OCI-LY7 (cell line): ENCODE measurements at regions not wholly inside any gene's neighbourhood (a gene's known extent, or its start where the extent isn't known, plus 50 kb on each side); places are given as distances from the start of the nearest gene placed in this dataset.

Source experiments
- BruUV-seq: library from RNA; stranded (reverse); fragments of 400-500 nt; replicated peaks from 2 replicates; lab custom pipeline; 2021; lab: Mats Ljungman, UMichigan
- CTCF ChIA-PET: fragments of 300-600 bp; sonication (Branson Sonifier 250); formaldehyde crosslinking; loops from one replicate; lab custom pipeline; 2022; ENCODE audit warnings: antibody characterized with exemption; ENCODE audit not compliant: unreplicated experiment; lab: Charles Lee
- POLR2A ChIA-PET: fragments of 300-600 bp; sonication (Branson Sonifier 250); formaldehyde crosslinking; loops from one replicate; lab custom pipeline; 2022; ENCODE audit warnings: antibody characterized with exemption; lab: Charles Lee
- DNase-seq: peaks from one replicate; pipeline ENCODE4 v3.0.0-alpha.2; 2015; ENCODE audit warnings: low spot score
- H2AFZ ChIP-seq: fragments of 200-600 bp; sonication (generic), shearing (Covaris generic); 2 replicates; pipeline ENCODE4 v1.6.1; 2014; ENCODE audit warnings: mild to moderate bottlenecking, antibody characterized with exemption, low read length, moderate library complexity
- H3K27ac ChIP-seq: fragments of 200-600 bp; sonication (generic); 2 replicates; pipeline ENCODE4 v1.5.1; 2014; ENCODE audit warnings: mixed run types, low read depth, mild to moderate bottlenecking, moderate library complexity, low read length, inconsistent platforms; ENCODE audit not compliant: poor library complexity, severe bottlenecking
- H3K36me3 ChIP-seq: fragments of 200-600 bp; sonication (generic); 2 replicates; pipeline ENCODE4 v1.6.1; 2014; ENCODE audit warnings: mild to moderate bottlenecking, antibody characterized with exemption, low read length, moderate library complexity, mixed read lengths; ENCODE audit not compliant: insufficient read depth
- H3K4me1 ChIP-seq: fragments of 200-600 bp; sonication (generic); 2 replicates; pipeline ENCODE4 v1.5.1; 2014; ENCODE audit warnings: mild to moderate bottlenecking, low read length; ENCODE audit not compliant: insufficient read depth, poor library complexity, severe bottlenecking
- H3K4me2 ChIP-seq: fragments of 200-600 bp; sonication (generic); 2 replicates; pipeline ENCODE4 v1.6.1; 2014; ENCODE audit warnings: mild to moderate bottlenecking, low read length
- H3K4me3 ChIP-seq: fragments of 200-600 bp; sonication (generic); 2 replicates; pipeline ENCODE4 v1.5.1; 2014; ENCODE audit warnings: mild to moderate bottlenecking, low read depth, low read length; ENCODE audit not compliant: poor library complexity, severe bottlenecking
- H3K79me2 ChIP-seq: fragments of 200-600 bp; sonication (generic); 2 replicates; pipeline ENCODE4 v1.6.1; 2016; ENCODE audit warnings: low read depth, mild to moderate bottlenecking, low read length, moderate library complexity, mixed read lengths; ENCODE audit not compliant: insufficient read depth
- H3K9me2 ChIP-seq: fragments of 200-600 bp; sonication (generic); 2 replicates; pipeline ENCODE4 v1.6.1; 2016; ENCODE audit warnings: mild to moderate bottlenecking, low read length, mixed read lengths; ENCODE audit not compliant: insufficient read depth
- H3K9me3 ChIP-seq: fragments of 200-600 bp; sonication (generic); 2 replicates; pipeline ENCODE4 v1.6.1; 2014; ENCODE audit warnings: mild to moderate bottlenecking, mixed run types, low read length, mixed read lengths
- H4K20me1 ChIP-seq: fragments of 200-600 bp; sonication (generic); 2 replicates; pipeline ENCODE4 v1.6.1; 2014; ENCODE audit warnings: mild to moderate bottlenecking, antibody characterized with exemption, low read length, moderate library complexity, mixed read lengths; ENCODE audit not compliant: insufficient read depth
- CTCF ChIP-seq: fragments of 200-600 bp; sonication (generic); conservative IDR thresholded peaks from 2 replicates; pipeline ENCODE4 v1.5.1; 2014; ENCODE audit warnings: mild to moderate bottlenecking, antibody characterized with exemption, low read length, moderate library complexity, mixed read lengths
- EZH2phosphoT487 ChIP-seq: fragments of 200-600 bp; sonication (generic); IDR thresholded peaks from 2 replicates; pipeline ENCODE4 v1.6.1; 2018; ENCODE audit warnings: low read depth, borderline replicate concordance, mild to moderate bottlenecking, mixed run types, antibody characterized with exemption, low read length, moderate library complexity, mixed read lengths
- intact Hi-C: fragments of 100-400 bp; cut with micrococcal nuclease; formaldehyde crosslinking; loops from one replicate; pipeline ENCODE4 v1.10.0; 2022; ENCODE audit not compliant: unreplicated experiment

- no peak for DNase-seq
- H3K4me2 ChIP-seq = no peak overlapping the region
- H3K36me3 ChIP-seq = no peaks in the 10 kb centered on the region
- no peak overlapping the region for H3K27ac ChIP-seq
- intact Hi-C loops = no loop called here
- H2AFZ ChIP-seq = no peak overlapping the region
- H3K4me1 ChIP-seq = no peaks in the 10 kb centered on the region
- ChIA-PET POLR2A (no interaction called here), CTCF (no interaction called here)
- BruUV-seq = no TSS peak
- H3K4me3 ChIP-seq = no peak overlapping the region
- H3K9me2 ChIP-seq = no peaks in the 10 kb centered on the region
- no peaks in the 10 kb centered on the region for H3K9me3 ChIP-seq
- no peaks in the 10 kb centered on the region for H3K79me2 ChIP-seq
- no peaks in the 10 kb centered on the region for H4K20me1 ChIP-seq
- TF ChIP-seq EZH2phosphoT487 (no peak), CTCF (no peak)
Observed at GRCh38 chr2:21307037-21307436, 183.3 kb downstream of the TDRD15 start.

- H2AFZ ChIP-seq = no peak overlapping the region
- ChIA-PET POLR2A (interaction anchor here (0.5 kb wide), 1 partner anchor 15 kb away, joined by 5 read pairs; no protein-coding TSS in a partner anchor), CTCF (no interaction called here)
- H3K4me3 ChIP-seq = no peak overlapping the region
- H3K79me2 ChIP-seq = no peaks in the 10 kb centered on the region
- no peaks in the 10 kb centered on the region for H3K4me1 ChIP-seq
- intact Hi-C loops = no loop called here
- DNase-seq = no peak
- H3K9me2 ChIP-seq = no peaks in the 10 kb centered on the region
- H4K20me1 ChIP-seq = no peaks in the 10 kb centered on the region
- H3K27ac ChIP-seq = no peak overlapping the region
- TF ChIP-seq EZH2phosphoT487 = no peak
- no peak for TF ChIP-seq CTCF
- H3K36me3 ChIP-seq = no peaks in the 10 kb centered on the region
- H3K4me2 ChIP-seq = no peak overlapping the region
- no TSS peak for BruUV-seq
- H3K9me3 ChIP-seq = no peaks in the 10 kb centered on the region
Observed at GRCh38 chr2:21310493-21310892, 186.7 kb downstream of the TDRD15 start.

GRCh38 chr2:21314322-21314835 is 190.6 kb downstream of the TDRD15 start:
- TF ChIP-seq EZH2phosphoT487 = no peak
- TF ChIP-seq CTCF = no peak
- no peak for DNase-seq
- Histone ChIP-seq H3K9me3 (no peaks in the 10 kb centered on the region), H4K20me1 (no peaks in the 10 kb centered on the region), H3K4me2 (no peak overlapping the region), H3K36me3 (no peaks in the 10 kb centered on the region), H2AFZ (no peak overlapping the region), H3K79me2 (no peaks in the 10 kb centered on the region), H3K4me3 (no peak overlapping the region), H3K4me1 (no peaks in the 10 kb centered on the region), H3K27ac (no peak overlapping the region), H3K9me2 (no peaks in the 10 kb centered on the region; the same call in 1 of the 2 replicates)
- ChIA-PET CTCF (no interaction called here), POLR2A (interaction anchor here (0.6 kb wide), 1 partner anchor 91 kb away, joined by 3 read pairs; no protein-coding TSS in a partner anchor)
- intact Hi-C loops = no loop called here
- BruUV-seq = no TSS peak
